HL-60 (cell line): ENCODE measurements at regions not wholly inside any gene's neighbourhood (a gene's known extent, or its start where the extent isn't known, plus 50 kb on each side); places are given as distances from the start of the nearest gene placed in this dataset.

Experiments used
- CTCF ChIP-seq: IDR thresholded peaks from one replicate; pipeline ENCODE4 v1.5.1; 2011; ENCODE audit warnings: low read length, control low read depth, inconsistent platforms; ENCODE audit not compliant: insufficient read depth
- POLR2AphosphoS5 ChIP-seq: IDR thresholded peaks from 2 replicates; pipeline ENCODE4 v1.6.1; 2012; ENCODE audit warnings: low read depth

DNA sequence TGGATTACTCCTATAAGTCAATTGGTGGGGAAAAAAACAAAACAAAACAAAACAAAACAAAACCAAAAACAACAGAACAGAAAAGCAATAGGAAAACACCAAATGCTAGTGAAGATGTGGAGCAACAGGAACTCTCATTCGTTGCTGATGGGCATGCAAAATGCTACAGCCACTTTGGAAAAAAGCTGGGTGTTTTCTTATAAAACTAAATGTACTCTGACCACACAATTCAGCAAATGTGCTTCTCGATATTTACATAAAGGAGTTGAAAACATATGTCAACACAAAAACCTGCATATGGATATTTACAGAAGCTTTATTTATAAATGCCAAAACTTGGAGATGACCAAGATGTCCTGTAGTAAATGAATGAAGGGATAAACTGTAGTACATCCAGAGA, 703.6 kb upstream of the FAM241A start:
- TF ChIP-seq CTCF (no peak), POLR2AphosphoS5 (no peak)
